ENCODE measurements at regions not wholly inside any gene's neighbourhood (a gene's known extent, or its start where the extent isn't known, plus 50 kb on each side); places are given as distances from the start of the nearest gene placed in this dataset.

- DNase-seq (no peak), ATAC-seq (no peak)
- H3K36me3 ChIP-seq: no peaks in the 10 kb centered on the region
- 87 to 89% methylated on average over 15 of the region's 15 CpGs for WGBS, 2 donors
- no peak overlapping the region for H3K27ac ChIP-seq
- no peak overlapping the region for H3K4me3 ChIP-seq
- intact Hi-C loops (cut with DNase I): no loop called here
- no peaks in the 10 kb centered on the region for H3K27me3 ChIP-seq
- no peaks in the 10 kb centered on the region for H3K4me1 ChIP-seq
- no peak for TF ChIP-seq CTCF (IDR thresholded peaks at IDR 0.05)
- no peaks in the 10 kb centered on the region for H3K9me3 ChIP-seq
Observed at GRCh38 chrX:1009771-1010170, 202.7 kb downstream of the CRLF2 start.

- ATAC-seq: no peak
- no peaks in the 10 kb centered on the region for H3K27me3 ChIP-seq
Observed at GRCh38 chrX:1006156-1006730, 206.2 kb downstream of the CRLF2 start.

GRCh38 chrX:1002611-1003010, 209.8 kb downstream of the CRLF2 start:
- 88 to 89% methylated on average over 23 of the region's 23 CpGs for WGBS, 2 donors
- DNase-seq (no peak), ATAC-seq (no peak)
- no peak for TF ChIP-seq CTCF (IDR thresholded peaks at IDR 0.05)
- intact Hi-C loops (cut with DNase I): no loop called here
- Histone ChIP-seq H3K27me3 (no peaks in the 10 kb centered on the region), H3K27ac (no peak overlapping the region), H3K4me3 (no peak overlapping the region), H3K4me1 (no peaks in the 10 kb centered on the region), H3K36me3 (no peaks in the 10 kb centered on the region), H3K9me3 (no peaks in the 10 kb centered on the region)

More at GRCh38 chrX:1006156-1006730, 206.2 kb downstream of the CRLF2 start:
- H3K4me3 ChIP-seq: no peak overlapping the region
- H3K4me1 ChIP-seq: no peaks in the 10 kb centered on the region
- no peak overlapping the region for H3K27ac ChIP-seq
- WGBS, 2 donors: 89 to 91% methylated on average over 20 of the region's 20 CpGs
- no peak for TF ChIP-seq CTCF (IDR thresholded peaks at IDR 0.05)
- H3K9me3 ChIP-seq: no peaks in the 10 kb centered on the region
- no peak for DNase-seq
- H3K36me3 ChIP-seq: no peaks in the 10 kb centered on the region
- intact Hi-C loops (cut with DNase I): no loop called here

- Histone ChIP-seq H3K9me3 (peaks cover 0 to 31% (median 0%) of the 10 kb centered on the region in 11 donors), H3K4me3 (no peak overlapping the region), H3K27me3 (no peaks in the 10 kb centered on the region), H3K36me3 (no peaks in the 10 kb centered on the region), H3K27ac (no peak overlapping the region), H3K4me1 (no peaks in the 10 kb centered on the region)
- ATAC-seq (no peak), DNase-seq (no peak)
- intact Hi-C loops (cut with DNase I): no loop called here
- 10 to 15% methylated on average over 10 of the region's 10 CpGs for WGBS, 2 donors
- no peak for TF ChIP-seq CTCF (IDR thresholded peaks at IDR 0.05)
Observed at GRCh38 chrX:997631-998137, 214.8 kb downstream of the CRLF2 start.
